Astrocyte (in vitro differentiated cells and primary cell): ENCODE measurements at regions not wholly inside any gene's neighbourhood (a gene's known extent, or its start where the extent isn't known, plus 50 kb on each side); places are given as distances from the start of the nearest gene placed in this dataset.

ENCODE experiments used
- DNase-seq: peaks from one replicate; pipeline ENCODE4 v3.0.0-alpha.2; 2010; ENCODE audit warnings: low read depth
- FAIRE-seq: peaks from 2 replicates; lab custom pipeline; 2011; peaks lifted over from hg19 to GRCh38; lab: Jason Lieb, UNC
- H2AFZ ChIP-seq: 2 replicates; pipeline ENCODE4 v1.6.0; 2012; ENCODE audit warnings: low read depth, low read length, inconsistent platforms
- H3K27ac ChIP-seq: 2 replicates; pipeline ENCODE4 v1.5.1; 2011; ENCODE audit warnings: low read depth, low read length, inconsistent platforms
- H3K27me3 ChIP-seq: 2 replicates; pipeline ENCODE4 v1.6.0; 2011; ENCODE audit warnings: low read length, inconsistent platforms; ENCODE audit not compliant: insufficient read depth
- H3K36me3 ChIP-seq: 2 replicates; pipeline ENCODE4 v1.5.1; 2011; ENCODE audit warnings: low read length, inconsistent platforms; ENCODE audit not compliant: insufficient read depth
- H3K4me1 ChIP-seq: 2 replicates; pipeline ENCODE4 v1.5.1; 2011; ENCODE audit warnings: low read length, inconsistent platforms; ENCODE audit not compliant: insufficient read depth
- H3K4me2 ChIP-seq: 2 replicates; pipeline ENCODE4 v1.6.0; 2012; ENCODE audit warnings: low read length, inconsistent platforms
- H3K4me3 ChIP-seq: 2 replicates; pipeline ENCODE4 v1.5.1; 2011; ENCODE audit warnings: low read depth, mild to moderate bottlenecking, low read length, inconsistent platforms; ENCODE audit not compliant: insufficient read depth
- H3K79me2 ChIP-seq: 2 replicates; pipeline ENCODE4 v1.6.0; 2012; ENCODE audit warnings: mild to moderate bottlenecking, low read length, inconsistent platforms; ENCODE audit not compliant: insufficient read depth
- H3K9ac ChIP-seq: 2 replicates; pipeline ENCODE4 v1.6.0; 2012; ENCODE audit warnings: mild to moderate bottlenecking, low read length, inconsistent platforms
- H3K9me3 ChIP-seq: 2 replicates; pipeline ENCODE4 v1.5.1; 2012; ENCODE audit warnings: low read depth, mild to moderate bottlenecking, low read length, inconsistent platforms; ENCODE audit not compliant: insufficient read depth
- H4K20me1 ChIP-seq: 2 replicates; pipeline ENCODE4 v1.6.0; 2012; ENCODE audit warnings: low read length, inconsistent platforms; ENCODE audit not compliant: insufficient read depth
- H3K27ac Mint-ChIP-seq: one replicate; pipeline ENCODE4 v1.8.0; 2021; ENCODE audit warnings: mild to moderate bottlenecking, mixed read lengths; ENCODE audit not compliant: unreplicated experiment
- H3K27me3 Mint-ChIP-seq: one replicate; pipeline ENCODE4 v1.8.0; 2021; ENCODE audit warnings: low read depth, mixed read lengths; ENCODE audit not compliant: unreplicated experiment
- H3K36me3 Mint-ChIP-seq: one replicate; pipeline ENCODE4 v1.8.0; 2021; ENCODE audit warnings: low read depth, mixed read lengths; ENCODE audit not compliant: unreplicated experiment
- H3K4me1 Mint-ChIP-seq: one replicate; pipeline ENCODE4 v1.8.0; 2021; ENCODE audit warnings: low read depth, mixed read lengths; ENCODE audit not compliant: unreplicated experiment
- H3K4me3 Mint-ChIP-seq: one replicate; pipeline ENCODE4 v1.8.0; 2021; ENCODE audit warnings: mild to moderate bottlenecking, moderate library complexity, mixed read lengths; ENCODE audit not compliant: unreplicated experiment
- H3K9me3 Mint-ChIP-seq: one replicate; pipeline ENCODE4 v1.8.0; 2021; ENCODE audit warnings: mild to moderate bottlenecking, mixed read lengths; ENCODE audit not compliant: unreplicated experiment
- CTCF ChIP-seq: IDR thresholded peaks from 2 replicates; pipeline ENCODE4 v1.5.1; 2011; ENCODE audit warnings: low read depth, mild to moderate bottlenecking, inconsistent platforms, low read length, moderate library complexity; ENCODE audit not compliant: insufficient read depth
- EZH2 ChIP-seq: IDR thresholded peaks from 2 replicates; pipeline ENCODE4 v1.6.1; 2012; ENCODE audit warnings: mild to moderate bottlenecking, low read length, inconsistent platforms; ENCODE audit not compliant: insufficient read depth

GRCh38 chr5:101404531-101404930 lies 501.4 kb upstream of the ST8SIA4 start:
- H3K36me3 Mint-ChIP-seq = no peaks in the 10 kb centered on the region
- Histone ChIP-seq H3K27ac (no peak overlapping the region), H3K79me2 (no peaks in the 10 kb centered on the region), H3K4me2 (no peak overlapping the region), H3K9me3 (no peaks in the 10 kb centered on the region), H3K4me1 (no peaks in the 10 kb centered on the region), H3K36me3 (no peaks in the 10 kb centered on the region), H3K27me3 (no peaks in the 10 kb centered on the region), H2AFZ (no peak overlapping the region), H3K4me3 (no peak overlapping the region), H4K20me1 (no peaks in the 10 kb centered on the region), H3K9ac (no peak overlapping the region)
- TF ChIP-seq EZH2 (no peak), CTCF (no peak)
- no peaks in the 10 kb centered on the region for H3K4me1 Mint-ChIP-seq
- FAIRE-seq (no peak), DNase-seq (no peak)
- no peak overlapping the region for H3K4me3 Mint-ChIP-seq
- H3K27ac Mint-ChIP-seq = no peak overlapping the region
- H3K27me3 Mint-ChIP-seq = no peaks in the 10 kb centered on the region
- no peaks in the 10 kb centered on the region for H3K9me3 Mint-ChIP-seq

DNA sequence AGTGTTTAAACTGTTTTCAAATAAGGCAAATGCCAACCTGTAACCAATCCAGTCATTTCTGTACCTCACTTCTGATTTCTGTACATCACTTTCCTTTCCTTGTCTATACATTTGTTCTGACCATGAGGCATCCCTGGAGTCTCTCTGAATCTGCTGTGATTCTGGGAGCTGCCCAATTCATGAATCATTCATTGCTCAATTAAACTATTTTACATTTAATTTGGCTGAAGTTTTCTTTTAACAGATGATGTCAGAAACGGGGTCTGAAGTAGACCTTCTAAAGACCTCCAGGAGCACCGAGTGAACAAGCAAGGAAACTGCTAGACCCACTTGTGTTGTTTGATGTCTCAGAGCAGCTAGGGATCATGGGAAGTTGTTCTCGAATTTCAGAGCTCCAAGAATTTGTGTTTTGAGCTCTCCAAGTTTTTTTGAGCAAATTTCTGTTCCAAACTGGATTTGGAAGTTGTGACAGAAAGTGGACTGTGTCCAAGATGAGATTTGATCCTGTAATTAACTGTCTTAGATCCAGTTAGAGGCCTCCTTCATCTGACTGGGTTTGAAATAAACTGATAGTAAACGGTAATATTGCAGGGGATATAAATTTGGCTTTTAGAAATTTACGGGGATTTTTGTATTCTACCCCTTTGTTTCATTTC lies 490.8 kb upstream of the ST8SIA4 start:
- Histone ChIP-seq H3K27me3 (no peaks in the 10 kb centered on the region), H3K4me3 (no peak overlapping the region), H3K36me3 (no peaks in the 10 kb centered on the region), H3K27ac (no peak overlapping the region), H3K9me3 (no peaks in the 10 kb centered on the region), H3K4me2 (no peak overlapping the region), H2AFZ (peak overlapping the region; percentile 39), H3K4me1 (no peaks in the 10 kb centered on the region), H4K20me1 (no peaks in the 10 kb centered on the region), H3K79me2 (no peaks in the 10 kb centered on the region), H3K9ac (no peak overlapping the region)
- DNase-seq (peak; percentile 2), FAIRE-seq (no peak)
- Mint-ChIP-seq H3K36me3 (no peaks in the 10 kb centered on the region), H3K4me3 (no peak overlapping the region), H3K9me3 (no peaks in the 10 kb centered on the region), H3K27ac (no peak overlapping the region), H3K27me3 (no peaks in the 10 kb centered on the region), H3K4me1 (no peaks in the 10 kb centered on the region)
- no peak for TF ChIP-seq EZH2
- TF ChIP-seq CTCF = no peak

DNA sequence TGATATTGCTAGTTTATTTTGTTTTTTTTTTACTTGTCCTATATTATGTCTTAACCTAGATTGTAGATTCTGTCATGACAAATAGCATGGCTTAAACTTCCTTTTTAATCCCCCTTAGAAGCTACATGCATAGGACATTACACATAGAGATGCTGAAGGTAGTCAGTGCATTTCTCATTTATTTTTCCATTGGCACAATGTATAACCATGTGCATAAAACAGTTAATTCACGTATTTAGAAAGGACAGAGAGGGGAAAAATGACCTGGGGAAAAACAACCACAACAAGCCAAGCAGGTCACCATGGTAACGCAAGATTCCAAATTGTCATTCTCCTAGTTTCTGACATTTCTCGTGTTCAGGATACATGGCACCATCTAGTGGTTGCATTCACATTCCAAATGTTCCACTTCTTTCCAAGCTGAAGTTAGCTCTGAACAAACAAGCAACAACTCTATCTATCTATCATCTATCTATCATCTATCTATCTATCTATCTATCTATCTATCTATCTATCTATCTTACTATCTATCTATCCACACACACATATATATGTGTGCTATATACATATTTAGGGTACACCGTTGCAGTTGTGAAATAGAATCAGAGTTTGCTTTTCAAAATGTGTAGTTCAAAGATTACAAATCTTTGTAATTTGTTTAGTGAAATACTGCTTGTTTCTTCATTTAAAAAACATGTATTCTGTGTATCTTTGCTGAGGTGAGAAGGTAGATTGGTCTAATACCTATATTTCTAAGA lies 487.2 kb upstream of the ST8SIA4 start:
- Mint-ChIP-seq H3K36me3 (no peaks in the 10 kb centered on the region), H3K27ac (no peak overlapping the region), H3K27me3 (no peaks in the 10 kb centered on the region), H3K4me1 (no peaks in the 10 kb centered on the region), H3K4me3 (no peak overlapping the region), H3K9me3 (no peaks in the 10 kb centered on the region)
- Histone ChIP-seq H2AFZ (no peak overlapping the region), H4K20me1 (no peaks in the 10 kb centered on the region), H3K79me2 (no peaks in the 10 kb centered on the region), H3K4me1 (no peaks in the 10 kb centered on the region), H3K9me3 (no peaks in the 10 kb centered on the region), H3K4me3 (no peak overlapping the region), H3K27ac (no peak overlapping the region), H3K27me3 (no peaks in the 10 kb centered on the region), H3K36me3 (no peaks in the 10 kb centered on the region), H3K4me2 (no peak overlapping the region), H3K9ac (no peak overlapping the region)
- DNase-seq (peak; percentile 34), FAIRE-seq (peak; percentile 74)
- TF ChIP-seq CTCF (peak; percentile 61), EZH2 (no peak)
